BE2C (cell line): ENCODE measurements at regions not wholly inside any gene's neighbourhood (a gene's known extent, or its start where the extent isn't known, plus 50 kb on each side); places are given as distances from the start of the nearest gene placed in this dataset.

ENCODE experiments used
- DNase-seq: peaks from one replicate; pipeline ENCODE4 v3.0.0-alpha.2; 2020
- H3K27me3 ChIP-seq: fragments of 250-450 bp; sonication (Bioruptor Pico); 2 replicates; pipeline ENCODE4 v1.5.1; 2020; ENCODE audit warnings: mild to moderate bottlenecking
- H3K36me3 ChIP-seq: fragments of 250-450 bp; sonication (Bioruptor Pico); 2 replicates; pipeline ENCODE4 v1.5.1; 2020; ENCODE audit warnings: mild to moderate bottlenecking
- H3K4me1 ChIP-seq: fragments of 250-450 bp; sonication (Bioruptor Pico); 2 replicates; pipeline ENCODE4 v1.5.1; 2020
- H3K4me3 ChIP-seq: 2 replicates; pipeline ENCODE4 v1.5.1; 2011; ENCODE audit warnings: low read depth, low read length
- H3K9me3 ChIP-seq: fragments of 250-450 bp; sonication (Bioruptor Pico); 2 replicates; pipeline ENCODE4 v1.5.1; 2020
- CTCF ChIP-seq: IDR thresholded peaks from 2 replicates; pipeline ENCODE4 v1.5.1; 2012; ENCODE audit warnings: mild to moderate bottlenecking, low read depth, low read length

DNA sequence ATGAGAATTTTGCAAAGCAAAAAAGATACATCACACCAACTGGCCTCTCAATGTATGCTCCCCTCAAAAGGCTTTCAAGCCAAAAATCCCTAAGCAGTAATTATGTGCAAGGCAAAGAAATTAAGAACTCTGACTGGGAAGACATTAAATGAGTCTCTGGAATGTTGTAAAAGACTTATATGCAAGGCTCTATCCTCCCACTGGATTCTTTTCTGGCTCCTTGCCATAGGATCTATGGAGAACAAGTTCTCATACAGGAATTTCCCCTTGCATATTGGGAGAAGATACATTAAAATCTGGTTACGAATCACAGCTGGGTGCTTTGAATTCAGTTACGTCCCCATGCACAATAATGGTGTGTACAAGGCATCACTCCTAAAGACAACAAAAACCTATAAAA lies 73.4 kb upstream of the ATL2 start:
- Histone ChIP-seq H3K27me3 (no peaks in the 10 kb centered on the region), H3K4me3 (no peak overlapping the region), H3K9me3 (no peaks in the 10 kb centered on the region), H3K36me3 (no peaks in the 10 kb centered on the region), H3K4me1 (no peaks in the 10 kb centered on the region)
- no peak for TF ChIP-seq CTCF
- DNase-seq = no peak

DNA sequence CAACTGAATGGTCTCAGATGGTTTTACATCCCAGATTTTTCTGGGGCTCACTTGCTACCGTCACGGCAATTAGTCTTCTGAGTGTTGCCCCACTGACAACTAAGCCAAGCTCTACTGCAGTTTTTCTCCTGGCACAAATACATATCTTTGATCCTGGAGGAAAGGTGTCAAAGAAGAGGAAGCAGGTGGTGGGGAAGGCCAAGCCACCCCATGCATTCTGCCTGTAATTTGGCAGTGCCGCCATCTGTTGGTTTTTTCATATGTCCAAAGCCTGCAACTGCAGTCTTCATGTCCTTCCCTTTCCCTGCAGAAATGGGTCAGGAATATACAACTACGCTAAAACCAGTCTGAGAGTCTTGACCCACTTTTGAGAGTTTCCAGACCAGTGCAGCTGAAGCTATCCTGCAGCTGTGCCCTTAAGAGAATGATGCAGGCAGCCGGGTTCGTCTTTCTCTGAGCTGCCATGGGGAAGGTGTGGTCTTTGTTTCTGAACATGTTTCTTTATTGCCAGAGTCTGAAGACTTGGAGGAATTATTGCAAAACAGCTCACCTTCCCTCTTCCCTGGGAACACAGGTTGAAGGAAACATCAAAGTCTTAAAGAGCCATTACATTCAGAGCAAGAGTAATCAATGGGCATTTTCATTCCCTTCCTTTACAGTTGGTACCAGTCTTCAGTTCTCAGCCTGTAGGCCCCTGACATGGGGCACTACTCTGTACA lies 71.8 kb upstream of the ATL2 start:
- H3K4me1 ChIP-seq = no peaks in the 10 kb centered on the region
- no peaks in the 10 kb centered on the region; the same call in 1 of the 2 replicates for H3K27me3 ChIP-seq
- H3K36me3 ChIP-seq = no peaks in the 10 kb centered on the region
- no peak for TF ChIP-seq CTCF
- no peak overlapping the region for H3K4me3 ChIP-seq
- DNase-seq = no peak
- H3K9me3 ChIP-seq = no peaks in the 10 kb centered on the region

DNA sequence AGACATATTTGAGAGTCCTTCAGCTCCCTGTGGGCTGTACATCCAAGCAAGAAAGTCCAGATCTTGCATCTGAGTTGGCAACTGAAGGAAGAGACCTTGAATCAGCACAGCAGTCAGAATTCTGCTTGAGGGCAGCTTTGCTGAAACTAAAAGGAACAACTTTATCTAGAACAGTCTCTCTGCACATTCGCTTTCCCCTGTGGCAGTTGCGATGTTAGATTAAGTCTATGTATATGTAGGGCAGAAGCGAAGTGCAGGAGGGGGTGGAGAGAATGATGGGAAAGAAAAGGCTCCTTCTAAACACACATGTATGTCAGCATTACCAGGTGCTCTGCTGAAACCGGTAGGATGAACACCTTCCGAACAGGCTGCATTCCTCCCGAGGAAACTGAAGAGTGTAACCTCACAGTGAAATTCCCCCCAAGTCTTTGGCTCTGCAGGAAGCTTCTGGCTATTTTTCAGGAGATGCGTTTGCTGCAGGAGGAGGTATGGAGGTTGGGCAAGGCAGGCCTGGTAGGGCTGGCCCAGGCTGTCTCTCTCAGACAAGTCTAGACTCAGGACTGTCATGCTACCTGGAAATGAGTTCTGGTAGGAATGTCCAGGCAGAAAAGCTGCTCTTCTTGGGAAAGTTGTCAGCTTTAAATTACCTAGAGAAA lies 70.0 kb upstream of the ATL2 start:
- TF ChIP-seq CTCF = no peak
- no peaks in the 10 kb centered on the region for H3K9me3 ChIP-seq
- H3K36me3 ChIP-seq = no peaks in the 10 kb centered on the region
- H3K4me1 ChIP-seq = no peaks in the 10 kb centered on the region
- H3K27me3 ChIP-seq = peaks cover 6% of the 10 kb centered on the region
- DNase-seq = no peak
- no peak overlapping the region for H3K4me3 ChIP-seq

DNA sequence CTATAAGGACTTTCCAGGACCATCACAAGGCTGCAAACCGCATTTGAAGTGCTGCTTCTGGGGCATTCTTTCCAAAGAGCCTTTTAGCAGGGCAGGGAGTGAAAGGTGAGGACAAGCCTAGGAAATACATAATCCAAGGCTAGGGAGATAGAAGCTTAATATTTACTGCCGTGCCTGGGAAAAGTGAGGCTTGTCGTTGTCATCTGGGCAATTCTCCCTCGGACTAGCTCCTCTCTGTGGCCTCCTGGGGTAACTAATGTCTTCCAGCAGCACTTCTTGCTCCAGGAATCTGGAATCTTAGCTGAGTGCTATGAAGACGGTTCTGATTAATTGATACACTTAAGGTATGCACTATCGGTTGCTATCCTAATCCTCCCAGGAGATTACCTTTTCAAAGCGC lies 69.3 kb upstream of the ATL2 start:
- no peak for TF ChIP-seq CTCF
- Histone ChIP-seq H3K36me3 (no peaks in the 10 kb centered on the region), H3K4me1 (no peaks in the 10 kb centered on the region), H3K27me3 (peaks cover 6% of the 10 kb centered on the region), H3K9me3 (no peaks in the 10 kb centered on the region), H3K4me3 (no peak overlapping the region)
- DNase-seq = no peak

GRCh38 chr2:38444247-38444646 lies 67.2 kb upstream of the ATL2 start:
- no peak for TF ChIP-seq CTCF
- Histone ChIP-seq H3K36me3 (no peaks in the 10 kb centered on the region), H3K4me3 (no peak overlapping the region), H3K27me3 (peaks cover 6% of the 10 kb centered on the region), H3K4me1 (peaks cover 4% of the 10 kb centered on the region), H3K9me3 (no peaks in the 10 kb centered on the region)
- DNase-seq = no peak
